HEK293 (cell line): ENCODE measurements at regions not wholly inside any gene's neighbourhood (a gene's known extent, or its start where the extent isn't known, plus 50 kb on each side); places are given as distances from the start of the nearest gene placed in this dataset.

Experiments
- BCL11A ChIP-seq: fragments of 450-650 bp; formaldehyde crosslinking; IDR thresholded peaks from 2 replicates; pipeline ENCODE4 v1.5.1; 2016; ENCODE audit warnings: low read depth, missing biosample characterization, missing genetic modification characterization
- HOXD13 ChIP-seq: sonication (generic); formaldehyde crosslinking; IDR thresholded peaks from 2 replicates; pipeline ENCODE4 v1.8.0; 2022; ENCODE audit warnings: missing genetic modification reagents, borderline replicate concordance
- MYNN ChIP-seq: fragments of 450-650 bp; formaldehyde crosslinking; IDR thresholded peaks from 2 replicates; pipeline ENCODE4 v1.5.1; 2016; ENCODE audit warnings: missing biosample characterization, missing genetic modification characterization, borderline replicate concordance
- TRIM28 ChIP-seq: IDR thresholded peaks from 2 replicates; pipeline ENCODE4 v1.6.1; 2011; ENCODE audit warnings: low read length, control low read depth, borderline replicate concordance
- ZBTB17 ChIP-seq: fragments of 450-650 bp; formaldehyde crosslinking; IDR thresholded peaks from 2 replicates; pipeline ENCODE4 v1.5.1; 2016; ENCODE audit warnings: missing biosample characterization, missing genetic modification characterization
- ZNF121 ChIP-seq: fragments of 450-650 bp; formaldehyde crosslinking; IDR thresholded peaks from 2 replicates; pipeline ENCODE4 v1.5.1; 2016; ENCODE audit warnings: missing biosample characterization, missing genetic modification characterization
- ZNF140 ChIP-seq: fragments of 450-650 bp; formaldehyde crosslinking; IDR thresholded peaks from 2 replicates; pipeline ENCODE4 v1.5.1; 2016; ENCODE audit warnings: missing biosample characterization, missing genetic modification characterization
- ZNF274 ChIP-seq, 2 experiments: fragments of 200-500 bp in 1 of 2; fragments of 450-650 bp in 1 of 2; sonication (Bioruptor generic) in 1 of 2; formaldehyde crosslinking in 1 of 2; IDR thresholded peaks; 2 replicates each; pipeline versions ENCODE4 v1.5.1 to v1.6.1; 2014 to 2016; ENCODE audit warnings: borderline replicate concordance in 1 of 2, inconsistent platforms in 1 of 2, low read length in 1 of 2, missing biosample characterization in 1 of 2, missing genetic modification characterization in 1 of 2
- ZNF324 ChIP-seq: fragments of 450-650 bp; formaldehyde crosslinking; IDR thresholded peaks from 2 replicates; pipeline ENCODE4 v1.5.1; 2016; ENCODE audit warnings: missing biosample characterization, missing genetic modification characterization
- ZNF48 ChIP-seq: fragments of 450-650 bp; formaldehyde crosslinking; IDR thresholded peaks from 2 replicates; pipeline ENCODE4 v1.5.1; 2016; ENCODE audit warnings: missing biosample characterization, missing genetic modification characterization
- ZNF629 ChIP-seq: fragments of 450-650 bp; formaldehyde crosslinking; IDR thresholded peaks from 2 replicates; pipeline ENCODE4 v1.5.1; 2017; ENCODE audit warnings: missing biosample characterization, missing genetic modification characterization
- TF ChIP-seq, protein P1 (sequence below): fragments of 450-650 bp; formaldehyde crosslinking; IDR thresholded peaks from 2 replicates; pipeline ENCODE4 v1.5.1; 2016; ENCODE audit warnings: missing biosample characterization, missing genetic modification characterization
- TF ChIP-seq, protein P2 (sequence below): fragments of 450-650 bp; formaldehyde crosslinking; IDR thresholded peaks from 2 replicates; pipeline ENCODE4 v1.5.0; 2017; ENCODE audit warnings: missing biosample characterization, missing genetic modification characterization, borderline replicate concordance
- TF ChIP-seq, protein P3 (sequence below): fragments of 450-650 bp; formaldehyde crosslinking; conservative IDR thresholded peaks from 2 replicates; pipeline ENCODE4 v1.5.1; 2016; ENCODE audit warnings: low read depth, missing biosample characterization, missing genetic modification characterization

- TF ChIP-seq MYNN (tag by site-specific recombination) (no peak), ZNF274 (IDR thresholded peaks at IDR 0.05; ENCODE audit: low read length) (no peak), ZNF274 (tag by site-specific recombination; IDR thresholded peaks at IDR 0.05; ENCODE audit: borderline replicate concordance) (no peak), ZNF48 (tag by site-specific recombination) (no peak), BCL11A (tag by site-specific recombination) (no peak), ZBTB17 (tag by site-specific recombination) (no peak), ZNF121 (no peak), ZNF324 (no peak), HOXD13 (CRISPR knock-in tag) (no peak), ZNF140 (tag by site-specific recombination) (no peak), TRIM28 (no peak), ZNF629 (tag by site-specific recombination) (no peak)
- TF ChIP-seq, protein P1, sequence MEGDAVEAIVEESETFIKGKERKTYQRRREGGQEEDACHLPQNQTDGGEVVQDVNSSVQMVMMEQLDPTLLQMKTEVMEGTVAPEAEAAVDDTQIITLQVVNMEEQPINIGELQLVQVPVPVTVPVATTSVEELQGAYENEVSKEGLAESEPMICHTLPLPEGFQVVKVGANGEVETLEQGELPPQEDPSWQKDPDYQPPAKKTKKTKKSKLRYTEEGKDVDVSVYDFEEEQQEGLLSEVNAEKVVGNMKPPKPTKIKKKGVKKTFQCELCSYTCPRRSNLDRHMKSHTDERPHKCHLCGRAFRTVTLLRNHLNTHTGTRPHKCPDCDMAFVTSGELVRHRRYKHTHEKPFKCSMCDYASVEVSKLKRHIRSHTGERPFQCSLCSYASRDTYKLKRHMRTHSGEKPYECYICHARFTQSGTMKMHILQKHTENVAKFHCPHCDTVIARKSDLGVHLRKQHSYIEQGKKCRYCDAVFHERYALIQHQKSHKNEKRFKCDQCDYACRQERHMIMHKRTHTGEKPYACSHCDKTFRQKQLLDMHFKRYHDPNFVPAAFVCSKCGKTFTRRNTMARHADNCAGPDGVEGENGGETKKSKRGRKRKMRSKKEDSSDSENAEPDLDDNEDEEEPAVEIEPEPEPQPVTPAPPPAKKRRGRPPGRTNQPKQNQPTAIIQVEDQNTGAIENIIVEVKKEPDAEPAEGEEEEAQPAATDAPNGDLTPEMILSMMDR (tag by site-specific recombination), result no peak
- TF ChIP-seq, protein P2, sequence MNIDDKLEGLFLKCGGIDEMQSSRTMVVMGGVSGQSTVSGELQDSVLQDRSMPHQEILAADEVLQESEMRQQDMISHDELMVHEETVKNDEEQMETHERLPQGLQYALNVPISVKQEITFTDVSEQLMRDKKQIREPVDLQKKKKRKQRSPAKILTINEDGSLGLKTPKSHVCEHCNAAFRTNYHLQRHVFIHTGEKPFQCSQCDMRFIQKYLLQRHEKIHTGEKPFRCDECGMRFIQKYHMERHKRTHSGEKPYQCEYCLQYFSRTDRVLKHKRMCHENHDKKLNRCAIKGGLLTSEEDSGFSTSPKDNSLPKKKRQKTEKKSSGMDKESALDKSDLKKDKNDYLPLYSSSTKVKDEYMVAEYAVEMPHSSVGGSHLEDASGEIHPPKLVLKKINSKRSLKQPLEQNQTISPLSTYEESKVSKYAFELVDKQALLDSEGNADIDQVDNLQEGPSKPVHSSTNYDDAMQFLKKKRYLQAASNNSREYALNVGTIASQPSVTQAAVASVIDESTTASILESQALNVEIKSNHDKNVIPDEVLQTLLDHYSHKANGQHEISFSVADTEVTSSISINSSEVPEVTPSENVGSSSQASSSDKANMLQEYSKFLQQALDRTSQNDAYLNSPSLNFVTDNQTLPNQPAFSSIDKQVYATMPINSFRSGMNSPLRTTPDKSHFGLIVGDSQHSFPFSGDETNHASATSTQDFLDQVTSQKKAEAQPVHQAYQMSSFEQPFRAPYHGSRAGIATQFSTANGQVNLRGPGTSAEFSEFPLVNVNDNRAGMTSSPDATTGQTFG, result no peak
- TF ChIP-seq, protein P3, sequence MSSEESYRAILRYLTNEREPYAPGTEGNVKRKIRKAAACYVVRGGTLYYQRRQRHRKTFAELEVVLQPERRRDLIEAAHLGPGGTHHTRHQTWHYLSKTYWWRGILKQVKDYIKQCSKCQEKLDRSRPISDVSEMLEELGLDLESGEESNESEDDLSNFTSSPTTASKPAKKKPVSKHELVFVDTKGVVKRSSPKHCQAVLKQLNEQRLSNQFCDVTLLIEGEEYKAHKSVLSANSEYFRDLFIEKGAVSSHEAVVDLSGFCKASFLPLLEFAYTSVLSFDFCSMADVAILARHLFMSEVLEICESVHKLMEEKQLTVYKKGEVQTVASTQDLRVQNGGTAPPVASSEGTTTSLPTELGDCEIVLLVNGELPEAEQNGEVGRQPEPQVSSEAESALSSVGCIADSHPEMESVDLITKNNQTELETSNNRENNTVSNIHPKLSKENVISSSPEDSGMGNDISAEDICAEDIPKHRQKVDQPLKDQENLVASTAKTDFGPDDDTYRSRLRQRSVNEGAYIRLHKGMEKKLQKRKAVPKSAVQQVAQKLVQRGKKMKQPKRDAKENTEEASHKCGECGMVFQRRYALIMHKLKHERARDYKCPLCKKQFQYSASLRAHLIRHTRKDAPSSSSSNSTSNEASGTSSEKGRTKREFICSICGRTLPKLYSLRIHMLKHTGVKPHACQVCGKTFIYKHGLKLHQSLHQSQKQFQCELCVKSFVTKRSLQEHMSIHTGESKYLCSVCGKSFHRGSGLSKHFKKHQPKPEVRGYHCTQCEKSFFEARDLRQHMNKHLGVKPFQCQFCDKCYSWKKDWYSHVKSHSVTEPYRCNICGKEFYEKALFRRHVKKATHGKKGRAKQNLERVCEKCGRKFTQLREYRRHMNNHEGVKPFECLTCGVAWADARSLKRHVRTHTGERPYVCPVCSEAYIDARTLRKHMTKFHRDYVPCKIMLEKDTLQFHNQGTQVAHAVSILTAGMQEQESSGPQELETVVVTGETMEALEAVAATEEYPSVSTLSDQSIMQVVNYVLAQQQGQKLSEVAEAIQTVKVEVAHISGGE (tag by site-specific recombination), result no peak
Observed at GRCh38 chr14:22381766-22382165, 207.3 kb downstream of the DAD1 start.
